Progenitor cell of endocrine pancreas (in vitro differentiated cells): ENCODE measurements at regions not wholly inside any gene's neighbourhood (a gene's known extent, or its start where the extent isn't known, plus 50 kb on each side); places are given as distances from the start of the nearest gene placed in this dataset.

Experiments
- DNase-seq: peaks from one replicate; pipeline ENCODE4 v3.0.0; 2021; ENCODE audit warnings: low spot score; ENCODE audit not compliant: unreplicated experiment
- H3K27ac Mint-ChIP-seq: 2 replicates; pipeline ENCODE4 v1.8.0; 2021; ENCODE audit warnings: mild to moderate bottlenecking, moderate library complexity, mixed read lengths
- H3K27me3 Mint-ChIP-seq: 2 replicates; pipeline ENCODE4 v1.8.0; 2021; ENCODE audit warnings: mixed read lengths
- H3K36me3 Mint-ChIP-seq: 2 replicates; pipeline ENCODE4 v1.8.0; 2022; ENCODE audit warnings: mixed read lengths; ENCODE audit not compliant: insufficient read depth
- H3K4me1 Mint-ChIP-seq: 2 replicates; pipeline ENCODE4 v1.8.0; 2021; ENCODE audit warnings: low read depth, mixed read lengths
- H3K4me3 Mint-ChIP-seq: 2 replicates; pipeline ENCODE4 v1.8.0; 2021; ENCODE audit warnings: low read depth, mild to moderate bottlenecking, moderate library complexity, mixed read lengths
- H3K9me3 Mint-ChIP-seq: 2 replicates; pipeline ENCODE4 v1.8.0; 2021; ENCODE audit warnings: low read depth, mixed read lengths
- CTCF ChIP-seq: fragments of 200-600 bp; sonication (generic); IDR thresholded peaks from one replicate; pipeline ENCODE4 v1.5.0; 2021; ENCODE audit warnings: antibody characterized with exemption, mild to moderate bottlenecking; ENCODE audit not compliant: unreplicated experiment

GRCh38 chr1:200354243-200354642 lies 55.6 kb downstream of the ZNF281 start:
- no peak for DNase-seq
- Mint-ChIP-seq H3K4me3 (no peak overlapping the region), H3K27ac (no peak overlapping the region), H3K9me3 (no peaks in the 10 kb centered on the region), H3K27me3 (no peaks in the 10 kb centered on the region), H3K36me3 (no peaks in the 10 kb centered on the region), H3K4me1 (no peaks in the 10 kb centered on the region)
- TF ChIP-seq CTCF, result no peak

GRCh38 chr1:200353232-200353631 lies 56.6 kb downstream of the ZNF281 start:
- no peak overlapping the region for H3K27ac Mint-ChIP-seq
- H3K36me3 Mint-ChIP-seq, result no peaks in the 10 kb centered on the region
- no peaks in the 10 kb centered on the region for H3K9me3 Mint-ChIP-seq
- H3K4me1 Mint-ChIP-seq, result no peaks in the 10 kb centered on the region
- no peak for DNase-seq
- no peak overlapping the region for H3K4me3 Mint-ChIP-seq
- H3K27me3 Mint-ChIP-seq, result no peaks in the 10 kb centered on the region
- TF ChIP-seq CTCF, result no peak

- Mint-ChIP-seq H3K4me1 (no peaks in the 10 kb centered on the region), H3K36me3 (no peaks in the 10 kb centered on the region), H3K27ac (no peak overlapping the region), H3K4me3 (no peak overlapping the region), H3K9me3 (no peaks in the 10 kb centered on the region), H3K27me3 (no peaks in the 10 kb centered on the region)
- no peak for DNase-seq
- TF ChIP-seq CTCF, result no peak
Measured at GRCh38 chr1:200351826-200352549, 57.8 kb downstream of the ZNF281 start.

GRCh38 chr1:200351425-200351824 lies 58.4 kb downstream of the ZNF281 start:
- TF ChIP-seq CTCF, result no peak
- no peak overlapping the region for H3K27ac Mint-ChIP-seq
- no peak overlapping the region for H3K4me3 Mint-ChIP-seq
- no peak for DNase-seq
- no peaks in the 10 kb centered on the region for H3K9me3 Mint-ChIP-seq
- no peaks in the 10 kb centered on the region for H3K27me3 Mint-ChIP-seq
- H3K36me3 Mint-ChIP-seq, result no peaks in the 10 kb centered on the region
- H3K4me1 Mint-ChIP-seq, result no peaks in the 10 kb centered on the region

- no peak for DNase-seq
- Mint-ChIP-seq H3K27ac (no peak overlapping the region), H3K9me3 (no peaks in the 10 kb centered on the region), H3K4me3 (no peak overlapping the region), H3K4me1 (no peaks in the 10 kb centered on the region), H3K27me3 (no peaks in the 10 kb centered on the region), H3K36me3 (no peaks in the 10 kb centered on the region)
- TF ChIP-seq CTCF, result no peak
Measured at GRCh38 chr1:200346700-200347099, 63.1 kb downstream of the ZNF281 start.
